Activated CD4-positive, alpha-beta T cell treated with anti-CD3 and anti-CD28 coated beads for 48 hours (primary cell): ENCODE measurements at regions not wholly inside any gene's neighbourhood (a gene's known extent, or its start where the extent isn't known, plus 50 kb on each side); places are given as distances from the start of the nearest gene placed in this dataset.

Experiments
- DNase-seq: peaks from one replicate; pipeline ENCODE4 v3.0.0-alpha.2; 2020

- DNase-seq: no peak
Measured at GRCh38 chr10:3723766-3724165, 61.2 kb downstream of the KLF6 start.

DNA sequence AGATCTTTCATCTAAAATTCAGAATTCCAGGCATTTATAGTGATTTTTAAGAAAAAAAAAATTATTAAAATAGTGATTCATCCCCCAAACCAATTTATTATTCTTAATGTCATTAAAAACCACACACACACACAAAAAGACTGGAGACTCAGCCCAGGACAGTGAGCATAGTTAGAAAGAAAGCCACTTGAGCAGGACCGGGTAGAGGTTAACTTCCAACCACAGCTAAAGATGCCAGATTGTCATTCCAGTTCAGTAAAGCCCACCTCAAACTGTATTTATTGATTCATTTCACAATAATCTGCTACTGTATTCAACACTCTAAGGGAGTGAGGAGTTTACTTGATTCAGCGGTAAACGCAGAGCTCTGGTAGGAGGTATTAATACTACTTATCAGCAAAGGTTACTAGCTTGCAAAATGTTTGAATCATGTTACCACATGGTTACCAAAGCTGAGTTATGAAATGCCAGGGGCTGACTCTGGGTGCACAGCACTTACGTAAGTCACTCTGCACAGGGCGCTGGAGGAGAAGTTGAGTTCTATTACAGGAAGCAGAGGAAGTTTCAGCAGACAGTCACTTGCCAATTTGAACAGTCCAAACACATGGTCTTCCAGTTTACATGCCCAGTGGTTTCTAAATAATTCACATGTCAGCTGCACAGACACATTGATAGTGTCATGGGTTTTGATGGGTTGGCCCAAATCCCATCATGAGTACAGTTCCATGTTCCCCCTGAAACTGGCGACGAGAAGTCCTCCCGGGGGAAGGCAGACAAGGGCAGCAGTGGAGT lies 64.6 kb downstream of the KLF6 start:
- no peak for DNase-seq

DNA sequence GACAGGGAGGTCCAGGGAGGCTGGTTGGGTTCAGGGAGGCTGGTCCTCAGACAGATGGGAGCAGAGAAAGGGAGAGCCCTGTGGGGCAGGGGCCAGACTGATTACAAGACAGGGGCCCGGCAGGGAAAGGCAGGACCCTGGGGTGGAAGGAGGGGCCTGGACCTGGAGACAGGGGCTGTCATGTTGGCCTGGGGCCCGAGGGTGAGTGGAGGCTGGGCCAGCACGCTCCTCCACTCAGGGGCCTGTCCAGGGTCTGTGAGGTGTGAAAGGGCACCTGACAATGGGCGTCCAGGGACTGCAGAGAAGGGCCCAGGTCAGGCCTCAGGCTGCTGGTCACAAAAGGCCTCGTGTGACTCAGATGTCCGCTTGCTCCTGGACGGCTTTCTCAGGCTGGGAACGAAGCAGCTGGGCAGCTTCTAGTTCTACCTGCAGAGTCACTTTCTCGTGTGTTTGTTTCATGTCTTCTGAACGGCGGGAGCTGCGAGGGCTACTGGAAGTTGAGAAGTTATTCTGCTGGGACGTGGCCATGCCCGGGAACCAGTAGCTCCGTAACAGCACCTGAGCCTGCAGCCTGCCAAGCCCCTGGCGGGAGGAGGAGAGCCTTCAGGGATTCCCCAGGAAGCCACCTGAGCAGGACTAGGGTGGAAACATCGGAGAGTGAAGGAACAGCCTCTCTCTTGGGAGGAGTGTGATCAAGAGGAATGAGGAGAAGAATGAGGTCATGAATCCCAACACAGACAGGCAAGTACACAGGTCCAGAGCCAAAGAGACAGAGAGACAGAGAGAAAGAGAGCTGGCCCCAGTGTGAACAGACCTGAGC lies 65.8 kb downstream of the KLF6 start:
- no peak for DNase-seq

DNA sequence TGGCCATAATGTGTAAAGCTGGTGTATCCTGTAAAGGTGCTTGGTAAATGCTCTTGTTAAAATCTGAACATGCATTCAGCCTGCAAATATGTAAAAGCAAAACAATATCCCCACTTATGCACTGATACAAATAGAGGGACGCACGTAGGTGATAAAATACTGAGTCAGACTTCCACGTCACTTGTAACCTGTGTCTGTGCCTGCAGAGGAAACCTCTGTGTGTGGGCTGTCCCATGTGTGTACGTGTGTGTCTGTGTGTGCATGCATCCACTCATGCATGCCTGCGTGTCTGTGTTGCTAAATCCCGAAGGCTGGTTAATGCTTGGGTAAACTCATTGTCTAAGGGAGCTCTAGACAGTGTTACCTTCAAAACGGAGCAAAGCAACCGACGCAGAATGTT lies 68.9 kb downstream of the KLF6 start:
- DNase-seq: no peak

- no peak for DNase-seq
Measured at GRCh38 chr10:3714967-3715366, 70.0 kb downstream of the KLF6 start.

- no peak for DNase-seq
Measured at GRCh38 chr10:3714531-3714930, 70.5 kb downstream of the KLF6 start.

GRCh38 chr10:3712707-3713106 lies 72.3 kb downstream of the KLF6 start:
- no peak for DNase-seq

DNA sequence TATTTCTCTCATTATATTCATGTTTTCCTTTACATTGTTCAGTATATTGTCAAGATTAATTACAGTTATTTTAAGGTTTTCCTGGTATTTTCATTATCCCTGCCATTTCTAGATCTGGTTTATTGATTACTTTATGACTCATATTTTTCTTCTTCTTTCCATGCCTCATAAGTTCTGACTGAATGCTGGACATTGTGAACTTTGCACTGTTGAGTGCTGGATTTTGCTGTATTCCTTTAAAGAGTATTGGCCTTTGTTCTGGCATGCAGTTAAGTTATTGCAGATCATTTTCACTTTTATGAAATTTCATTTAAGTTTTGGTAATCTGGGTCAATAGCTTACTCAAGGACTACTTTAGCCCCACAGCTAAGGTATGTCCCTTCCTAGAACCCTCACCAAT lies 73.1 kb downstream of the KLF6 start:
- DNase-seq: no peak

- DNase-seq: no peak
Measured at GRCh38 chr10:3710764-3711163, 74.2 kb downstream of the KLF6 start.

GRCh38 chr10:3709456-3710060 lies 75.5 kb downstream of the KLF6 start:
- no peak for DNase-seq

GRCh38 chr10:3708852-3709251 lies 76.2 kb downstream of the KLF6 start:
- no peak for DNase-seq

DNA sequence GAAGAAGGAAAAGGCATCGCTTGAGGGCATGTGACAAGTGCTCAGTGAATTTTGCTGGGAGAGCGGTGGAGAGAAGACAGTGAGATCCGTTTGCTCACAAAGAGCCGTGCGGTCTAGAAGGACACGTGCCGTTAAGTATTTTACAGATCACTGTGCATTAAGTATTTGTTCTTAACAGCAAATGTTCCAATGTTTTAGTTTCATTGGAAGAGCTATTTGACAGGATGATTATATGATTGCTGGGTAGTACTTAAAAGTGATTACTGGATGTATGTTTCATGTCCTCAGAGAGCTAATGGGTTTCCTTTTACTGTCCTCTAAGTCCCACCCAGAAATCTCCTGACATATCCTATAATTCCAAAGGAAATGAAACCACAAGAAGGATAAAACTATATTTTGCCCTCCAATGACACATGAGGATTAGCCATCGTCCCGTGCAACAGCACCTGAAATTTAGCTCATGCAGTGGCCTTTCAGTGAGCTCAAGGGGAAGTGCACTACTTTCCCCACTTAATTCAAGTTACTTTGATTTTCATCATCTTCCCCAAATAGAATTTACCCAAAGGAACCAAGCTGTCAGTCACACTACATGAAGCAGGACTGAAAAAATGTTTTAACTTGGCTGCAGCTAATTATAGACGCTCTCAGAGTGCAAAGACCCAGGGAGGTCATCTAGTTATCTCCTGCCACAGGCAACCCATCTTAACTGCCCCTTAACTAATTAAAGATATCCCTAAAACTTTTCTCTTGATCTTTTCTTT lies 80.3 kb downstream of the KLF6 start:
- no peak for DNase-seq

DNA sequence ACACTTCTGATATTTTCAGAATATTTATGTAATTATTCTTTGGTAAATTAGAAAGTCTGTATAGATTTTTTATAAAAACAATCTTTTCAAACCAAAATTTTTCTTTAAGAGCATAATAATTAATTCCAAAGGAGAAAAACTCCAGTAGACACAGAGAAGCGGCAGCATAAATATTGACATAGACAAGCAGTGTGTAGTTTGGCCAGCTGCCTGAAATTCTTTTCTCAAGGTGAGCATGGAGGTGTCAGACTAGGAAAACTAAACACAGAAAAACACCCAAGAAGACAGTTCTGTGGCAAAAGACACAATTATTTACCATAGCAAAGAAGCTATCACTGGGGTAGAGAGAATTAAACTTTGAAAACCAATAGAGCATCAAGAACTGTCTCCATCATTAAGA lies 82.4 kb downstream of the KLF6 start:
- no peak for DNase-seq

DNA sequence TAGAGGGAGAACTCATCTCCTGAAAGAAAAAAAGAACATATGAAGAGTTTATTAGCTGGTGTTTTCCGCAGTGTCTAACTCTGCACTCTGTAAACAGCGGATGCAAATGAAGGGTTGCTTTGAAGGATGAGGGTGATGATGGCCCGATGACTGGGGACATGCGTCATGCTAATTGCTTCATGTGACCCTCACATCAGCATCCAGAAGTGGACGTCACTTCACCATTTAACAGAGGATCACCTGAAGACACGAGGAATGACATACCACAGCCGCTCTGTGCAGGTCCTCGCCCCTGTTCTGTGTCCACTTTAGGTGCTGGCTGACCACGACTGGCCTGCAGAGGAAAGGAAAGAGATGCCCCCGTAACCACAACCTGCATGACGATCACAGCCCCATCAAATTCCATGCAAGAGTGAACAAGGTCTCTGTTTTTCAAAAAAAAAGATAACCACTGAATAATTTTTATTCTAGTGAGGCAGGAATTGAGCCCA lies 82.9 kb downstream of the KLF6 start:
- DNase-seq: no peak

- no peak for DNase-seq
Measured at GRCh38 chr10:3701491-3701890, 83.5 kb downstream of the KLF6 start.

DNA sequence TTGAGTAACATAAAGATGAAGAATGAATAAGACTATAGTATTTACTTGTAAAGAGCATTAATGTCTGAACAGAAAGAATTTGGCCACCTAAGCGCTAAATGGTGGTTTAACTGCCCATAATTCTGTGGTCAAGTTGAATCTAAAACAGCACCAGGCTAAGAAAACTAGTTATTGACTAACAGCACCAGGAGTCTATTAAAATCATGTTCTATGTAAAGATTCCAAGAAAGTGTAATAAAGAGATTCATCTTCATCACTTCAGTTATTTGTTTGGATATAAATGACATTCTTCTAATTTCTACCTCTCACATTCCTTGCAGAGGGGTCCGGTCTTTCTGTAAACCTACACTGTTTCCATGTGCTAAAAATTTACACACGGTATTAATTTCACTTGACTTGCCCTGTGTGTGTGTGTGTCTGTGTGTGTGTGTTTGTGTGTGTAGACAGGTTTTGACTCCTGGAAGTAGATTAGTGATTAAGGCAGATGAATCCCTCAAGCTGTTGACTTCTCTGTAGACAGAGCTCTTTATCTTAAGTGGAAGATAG lies 84.4 kb downstream of the KLF6 start:
- DNase-seq: no peak

GRCh38 chr10:3699916-3700315 lies 85.1 kb downstream of the KLF6 start:
- DNase-seq: no peak

- no peak for DNase-seq
Measured at GRCh38 chr10:3698312-3698711, 86.7 kb downstream of the KLF6 start.

- DNase-seq: no peak
Measured at GRCh38 chr10:3693698-3694080, 91.3 kb downstream of the KLF6 start.

GRCh38 chr10:3693022-3693697 lies 91.8 kb downstream of the KLF6 start:
- no peak for DNase-seq

- DNase-seq: no peak
Measured at GRCh38 chr10:3692387-3692999, 92.5 kb downstream of the KLF6 start.

GRCh38 chr10:3691482-3691881 lies 93.5 kb downstream of the KLF6 start:
- no peak for DNase-seq
